C4-2B (cell line): ENCODE measurements at regions not wholly inside any gene's neighbourhood (a gene's known extent, or its start where the extent isn't known, plus 50 kb on each side); places are given as distances from the start of the nearest gene placed in this dataset.
"Not testable (repeated sequence)": the region's sequence is repeated elsewhere in the genome, so short reads cannot be mapped to it uniquely, and the experiment has no call there.

ENCODE experiments used
- ZFX ChIP-seq: fragments of 450-650 bp; IDR thresholded peaks from 2 replicates; pipeline ENCODE4 v1.6.1; 2017
- TF ChIP-seq, protein P1 (sequence below): fragments of 450-650 bp; conservative IDR thresholded peaks from 2 replicates; pipeline ENCODE4 v1.5.1; 2017; ENCODE audit warnings: mild to moderate bottlenecking

GRCh38 chr4:86453611-86454072 is 93.8 kb upstream of the MAPK10 start:
- TF ChIP-seq, protein P1, sequence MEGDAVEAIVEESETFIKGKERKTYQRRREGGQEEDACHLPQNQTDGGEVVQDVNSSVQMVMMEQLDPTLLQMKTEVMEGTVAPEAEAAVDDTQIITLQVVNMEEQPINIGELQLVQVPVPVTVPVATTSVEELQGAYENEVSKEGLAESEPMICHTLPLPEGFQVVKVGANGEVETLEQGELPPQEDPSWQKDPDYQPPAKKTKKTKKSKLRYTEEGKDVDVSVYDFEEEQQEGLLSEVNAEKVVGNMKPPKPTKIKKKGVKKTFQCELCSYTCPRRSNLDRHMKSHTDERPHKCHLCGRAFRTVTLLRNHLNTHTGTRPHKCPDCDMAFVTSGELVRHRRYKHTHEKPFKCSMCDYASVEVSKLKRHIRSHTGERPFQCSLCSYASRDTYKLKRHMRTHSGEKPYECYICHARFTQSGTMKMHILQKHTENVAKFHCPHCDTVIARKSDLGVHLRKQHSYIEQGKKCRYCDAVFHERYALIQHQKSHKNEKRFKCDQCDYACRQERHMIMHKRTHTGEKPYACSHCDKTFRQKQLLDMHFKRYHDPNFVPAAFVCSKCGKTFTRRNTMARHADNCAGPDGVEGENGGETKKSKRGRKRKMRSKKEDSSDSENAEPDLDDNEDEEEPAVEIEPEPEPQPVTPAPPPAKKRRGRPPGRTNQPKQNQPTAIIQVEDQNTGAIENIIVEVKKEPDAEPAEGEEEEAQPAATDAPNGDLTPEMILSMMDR, result not testable (repeated sequence)
- not testable (repeated sequence) for TF ChIP-seq ZFX
